Body of pancreas (tissue), 4 donors: ENCODE measurements at regions not wholly inside any gene's neighbourhood (a gene's known extent, or its start where the extent isn't known, plus 50 kb on each side); places are given as distances from the start of the nearest gene placed in this dataset.
A peak's percentile ranks its signal among the peaks of the same experiment; 100 is the strongest.

Source experiments
- ATAC-seq: fragments of 150-250 bp; one replicate; pipeline ENCODE4 v1.9.1; 2016
- DNase-seq, 4 donors: peaks; one replicate each; pipeline ENCODE4 v3.0.0-alpha.2; 2019
- H3K27ac ChIP-seq, 4 donors: fragments of 200-600 bp; sonication (generic); 1 replicate in 3 of 4; 2 replicates in 1 of 4; pipeline versions ENCODE4 v1.5.1 to v1.6.1; 2016 to 2019; ENCODE audit warnings: mild to moderate bottlenecking in 1 of 4, mixed read lengths in 1 of 4, moderate library complexity in 1 of 4
- H3K27me3 ChIP-seq, 2 donors: fragments of 200-600 bp; sonication (generic); one replicate each; pipeline ENCODE4 v1.6.0; 2016; ENCODE audit warnings: mild to moderate bottlenecking in 1 of 2
- H3K36me3 ChIP-seq, 2 donors: fragments of 200-600 bp; sonication (generic); replicated peaks in 1 of 2; 2 replicates each; pipeline ENCODE4 v1.5.1; 2016; ENCODE audit warnings: low read depth in 2 of 2; ENCODE audit not compliant: insufficient read depth in 1 of 2
- H3K4me1 ChIP-seq: fragments of 200-600 bp; sonication (generic); one replicate; pipeline ENCODE4 v1.6.0; 2016
- H3K4me3 ChIP-seq, 2 donors: fragments of 200-600 bp; sonication (generic); 1 replicate in 1 of 2; 2 replicates in 1 of 2; pipeline ENCODE4 v1.5.1; 2016 to 2019
- H3K9me3 ChIP-seq, 3 donors: fragments of 200-600 bp; sonication (generic); 1 replicate in 2 of 3; 2 replicates in 1 of 3; pipeline ENCODE4 v1.5.1; 2016
- POLR2A ChIP-seq, 3 donors: fragments of 450-650 bp; IDR thresholded peaks; one replicate each; pipeline ENCODE4 v1.6.1; 2016; ENCODE audit warnings: antibody characterized with exemption in 3 of 3, mild to moderate bottlenecking in 2 of 3
- WGBS, 2 donors: methylation state at CpG; one replicate each; pipeline ENCODE4 v1.1.5; 2017; 5-methylcytosine and 5-hydroxymethylcytosine counted together
- intact Hi-C: fragments of 100-400 bp; cut with DNase I; formaldehyde crosslinking; loops from one replicate; pipeline ENCODE4 v1.15.1; 2023
- TF ChIP-seq, protein P1 (sequence below), 7 experiments: fragments of 450-650 bp in 4 of 7; fragments of 200-600 bp in 3 of 7; sonication (generic) in 3 of 7; IDR thresholded peaks; one replicate each; pipeline ENCODE4 v1.5.1; 2016 to 2019; ENCODE audit warnings: antibody characterized with exemption in 7 of 7

DNA sequence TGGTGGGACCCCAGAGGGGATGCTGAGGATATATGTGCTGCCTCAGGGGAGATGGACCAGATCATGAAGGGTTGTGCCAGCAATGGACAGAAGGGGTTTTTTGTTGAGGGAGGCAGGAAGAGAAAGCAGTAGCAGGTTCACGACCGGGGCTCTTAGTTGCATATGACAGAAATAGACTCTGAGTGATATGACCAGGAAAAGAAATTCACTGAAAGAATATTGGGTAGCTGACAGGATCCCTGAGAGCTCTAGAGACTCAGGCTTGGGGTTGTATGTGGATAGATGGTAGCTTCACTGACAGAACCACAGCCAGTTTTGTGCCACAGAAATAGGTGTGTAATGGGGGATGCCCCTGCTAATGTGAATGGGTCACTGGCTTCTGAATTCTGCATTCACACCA, 241.6 kb downstream of the ZNF621 start:
- no peak for DNase-seq
- no peak for ATAC-seq
- no peaks in the 10 kb centered on the region for H3K27me3 ChIP-seq
- no peak for TF ChIP-seq POLR2A (IDR thresholded peaks at IDR 0.05)
- TF ChIP-seq, protein P1, sequence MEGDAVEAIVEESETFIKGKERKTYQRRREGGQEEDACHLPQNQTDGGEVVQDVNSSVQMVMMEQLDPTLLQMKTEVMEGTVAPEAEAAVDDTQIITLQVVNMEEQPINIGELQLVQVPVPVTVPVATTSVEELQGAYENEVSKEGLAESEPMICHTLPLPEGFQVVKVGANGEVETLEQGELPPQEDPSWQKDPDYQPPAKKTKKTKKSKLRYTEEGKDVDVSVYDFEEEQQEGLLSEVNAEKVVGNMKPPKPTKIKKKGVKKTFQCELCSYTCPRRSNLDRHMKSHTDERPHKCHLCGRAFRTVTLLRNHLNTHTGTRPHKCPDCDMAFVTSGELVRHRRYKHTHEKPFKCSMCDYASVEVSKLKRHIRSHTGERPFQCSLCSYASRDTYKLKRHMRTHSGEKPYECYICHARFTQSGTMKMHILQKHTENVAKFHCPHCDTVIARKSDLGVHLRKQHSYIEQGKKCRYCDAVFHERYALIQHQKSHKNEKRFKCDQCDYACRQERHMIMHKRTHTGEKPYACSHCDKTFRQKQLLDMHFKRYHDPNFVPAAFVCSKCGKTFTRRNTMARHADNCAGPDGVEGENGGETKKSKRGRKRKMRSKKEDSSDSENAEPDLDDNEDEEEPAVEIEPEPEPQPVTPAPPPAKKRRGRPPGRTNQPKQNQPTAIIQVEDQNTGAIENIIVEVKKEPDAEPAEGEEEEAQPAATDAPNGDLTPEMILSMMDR (IDR thresholded peaks at IDR 0.05): no peak
- H3K9me3 ChIP-seq: peaks cover 0 to 4% (median 0%) of the 10 kb centered on the region in 3 donors
- H3K4me3 ChIP-seq: no peak overlapping the region
- WGBS, 2 donors: 83 to 94% methylated on average over 2 of the region's 2 CpGs
- H3K36me3 ChIP-seq: no peaks in the 10 kb centered on the region
- intact Hi-C loops: no loop called here
- no peaks in the 10 kb centered on the region for H3K4me1 ChIP-seq
- no peak overlapping the region for H3K27ac ChIP-seq

DNA sequence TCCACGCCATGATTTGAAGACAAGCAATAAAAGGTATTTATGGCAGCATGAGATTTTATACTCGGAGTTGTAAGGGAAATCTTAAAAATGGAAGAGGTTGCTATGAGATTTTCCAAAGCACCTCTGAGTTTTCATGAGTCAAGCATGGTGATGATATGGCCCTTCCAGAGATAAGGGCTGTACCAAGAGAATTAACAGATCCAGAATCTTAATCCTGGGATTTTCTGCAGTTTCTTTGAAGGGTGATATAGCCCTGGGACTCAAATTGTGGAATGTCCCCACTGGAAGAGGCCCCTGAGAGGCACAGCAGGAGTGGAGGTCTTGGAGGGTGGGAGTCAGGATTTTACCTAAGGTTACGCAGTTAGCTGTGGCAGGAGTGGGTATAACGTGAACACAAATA, 243.3 kb downstream of the ZNF621 start:
- Histone ChIP-seq H3K27me3 (no peaks in the 10 kb centered on the region), H3K4me1 (no peaks in the 10 kb centered on the region), H3K9me3 (peaks cover 0 to 4% (median 0%) of the 10 kb centered on the region in 3 donors), H3K4me3 (no peak overlapping the region), H3K36me3 (no peaks in the 10 kb centered on the region), H3K27ac (no peak overlapping the region)
- DNase-seq (no peak), ATAC-seq (no peak)
- TF ChIP-seq POLR2A (IDR thresholded peaks at IDR 0.05): no peak
- TF ChIP-seq, protein P1 (IDR thresholded peaks at IDR 0.05): no peak
- intact Hi-C loops: no loop called here
- 91 to 96% methylated on average over 4 of the region's 4 CpGs for WGBS, 2 donors

DNA sequence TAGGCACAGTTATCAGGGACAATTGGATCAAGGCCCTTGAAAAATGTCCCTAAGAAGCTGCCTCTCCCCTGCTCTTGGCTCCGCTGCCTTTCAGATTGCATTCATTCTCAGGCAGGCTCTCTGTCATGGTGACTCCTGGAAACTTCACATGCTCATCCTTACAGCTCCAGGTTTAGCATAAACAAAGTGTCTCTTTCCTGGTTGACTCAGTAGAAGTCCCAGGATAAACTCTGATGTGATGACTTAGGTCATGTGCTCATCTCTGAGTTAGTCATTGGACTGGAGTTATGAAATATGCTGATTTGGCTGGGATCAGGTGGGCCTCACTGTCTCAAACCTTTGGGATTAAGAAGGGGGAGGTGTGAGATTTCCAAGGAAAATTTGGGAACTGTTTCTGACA, 243.8 kb downstream of the ZNF621 start:
- no peak overlapping the region for H3K27ac ChIP-seq
- DNase-seq (no peak), ATAC-seq (no peak)
- H3K4me3 ChIP-seq: no peak overlapping the region
- H3K27me3 ChIP-seq: no peaks in the 10 kb centered on the region
- intact Hi-C loops: no loop called here
- 83 to 100% methylated on average over 1 of the region's 1 CpG for WGBS, 2 donors
- no peaks in the 10 kb centered on the region for H3K4me1 ChIP-seq
- no peak for TF ChIP-seq POLR2A (IDR thresholded peaks at IDR 0.05)
- TF ChIP-seq, protein P1 (IDR thresholded peaks at IDR 0.05): no peak
- no peaks in the 10 kb centered on the region for H3K36me3 ChIP-seq
- peaks cover 0 to 4% (median 0%) of the 10 kb centered on the region in 3 donors for H3K9me3 ChIP-seq

DNA sequence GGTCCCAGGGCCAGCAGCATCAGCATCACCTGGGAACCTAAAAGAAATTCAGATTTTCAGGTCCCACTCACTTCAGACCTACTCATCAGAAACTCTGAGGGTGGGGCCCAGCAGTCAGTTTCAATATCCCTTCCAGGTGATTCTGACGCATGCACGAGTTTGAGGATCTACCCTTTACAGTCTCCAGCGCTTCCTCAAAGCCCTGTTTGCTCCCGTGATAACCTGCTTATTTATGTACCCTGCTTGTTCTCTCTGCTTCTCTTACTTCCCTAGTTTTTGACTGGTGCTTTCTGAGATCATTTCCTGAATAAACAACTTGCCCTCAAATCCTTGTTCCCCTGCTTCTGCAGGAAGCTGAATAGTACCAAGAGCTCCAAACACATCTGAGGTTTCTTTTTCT, 245.3 kb downstream of the ZNF621 start:
- H3K27me3 ChIP-seq: no peaks in the 10 kb centered on the region
- WGBS, 2 donors: 61 to 66% methylated on average over 4 of the region's 4 CpGs
- ATAC-seq: no peak
- intact Hi-C loops: no loop called here
- peak in 1 of 4 donors; percentile 55 for DNase-seq
- no peak for TF ChIP-seq POLR2A (IDR thresholded peaks at IDR 0.05)
- TF ChIP-seq, protein P1 (IDR thresholded peaks at IDR 0.05): no peak
- H3K4me1 ChIP-seq: no peaks in the 10 kb centered on the region
- no peak overlapping the region for H3K4me3 ChIP-seq
- peak overlapping the region in 1 of 4 donors; percentile 27 for H3K27ac ChIP-seq
- H3K36me3 ChIP-seq: no peaks in the 10 kb centered on the region
- H3K9me3 ChIP-seq: no peaks in the 10 kb centered on the region

DNA sequence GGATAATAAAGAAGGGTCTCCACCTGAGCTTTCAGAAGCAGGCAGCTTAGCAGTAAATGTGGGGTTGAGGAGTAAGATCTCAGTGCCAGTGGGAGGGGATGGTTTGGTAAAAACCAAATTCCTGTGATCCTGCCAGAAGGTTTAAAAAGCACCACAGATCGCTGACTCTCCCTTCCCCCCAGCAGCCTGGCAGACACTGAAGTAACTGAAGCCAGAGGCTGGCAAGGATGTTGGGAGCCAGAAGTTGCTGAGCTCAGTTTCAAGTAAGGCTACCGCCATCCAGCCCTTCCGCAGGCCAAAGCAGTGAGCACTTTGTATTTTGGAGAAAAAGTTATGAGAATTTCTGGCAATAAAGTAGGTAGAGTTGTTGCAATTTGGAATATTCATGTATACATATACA, 246.4 kb downstream of the ZNF621 start:
- no peaks in the 10 kb centered on the region for H3K36me3 ChIP-seq
- ATAC-seq (no peak), DNase-seq (no peak)
- no peaks in the 10 kb centered on the region for H3K27me3 ChIP-seq
- TF ChIP-seq, protein P1 (IDR thresholded peaks at IDR 0.05): no peak
- no peak for TF ChIP-seq POLR2A (IDR thresholded peaks at IDR 0.05)
- H3K4me1 ChIP-seq: no peaks in the 10 kb centered on the region
- no peak overlapping the region for H3K27ac ChIP-seq
- no peaks in the 10 kb centered on the region for H3K9me3 ChIP-seq
- WGBS, 2 donors: 86 to 87% methylated on average over 3 of the region's 3 CpGs
- intact Hi-C loops: no loop called here
- H3K4me3 ChIP-seq: no peak overlapping the region
